Body of pancreas (tissue), 4 donors: ENCODE measurements at regions not wholly inside any gene's neighbourhood (a gene's known extent, or its start where the extent isn't known, plus 50 kb on each side); places are given as distances from the start of the nearest gene placed in this dataset.

Source experiments
- ATAC-seq: fragments of 150-250 bp; one replicate; pipeline ENCODE4 v1.9.1; 2016
- DNase-seq, 4 donors: peaks; one replicate each; pipeline ENCODE4 v3.0.0-alpha.2; 2019
- H3K27ac ChIP-seq, 4 donors: fragments of 200-600 bp; sonication (generic); 1 replicate in 3 of 4; 2 replicates in 1 of 4; pipeline versions ENCODE4 v1.5.1 to v1.6.1; 2016 to 2019; ENCODE audit warnings: mild to moderate bottlenecking in 1 of 4, mixed read lengths in 1 of 4, moderate library complexity in 1 of 4
- H3K27me3 ChIP-seq, 2 donors: fragments of 200-600 bp; sonication (generic); one replicate each; pipeline ENCODE4 v1.6.0; 2016; ENCODE audit warnings: mild to moderate bottlenecking in 1 of 2
- H3K36me3 ChIP-seq, 2 donors: fragments of 200-600 bp; sonication (generic); replicated peaks in 1 of 2; 2 replicates each; pipeline ENCODE4 v1.5.1; 2016; ENCODE audit warnings: low read depth in 2 of 2; ENCODE audit not compliant: insufficient read depth in 1 of 2
- H3K4me1 ChIP-seq: fragments of 200-600 bp; sonication (generic); one replicate; pipeline ENCODE4 v1.6.0; 2016
- H3K4me3 ChIP-seq, 2 donors: fragments of 200-600 bp; sonication (generic); 1 replicate in 1 of 2; 2 replicates in 1 of 2; pipeline ENCODE4 v1.5.1; 2016 to 2019
- H3K9me3 ChIP-seq, 3 donors: fragments of 200-600 bp; sonication (generic); 1 replicate in 2 of 3; 2 replicates in 1 of 3; pipeline ENCODE4 v1.5.1; 2016
- POLR2A ChIP-seq, 3 donors: fragments of 450-650 bp; IDR thresholded peaks; one replicate each; pipeline ENCODE4 v1.6.1; 2016; ENCODE audit warnings: antibody characterized with exemption in 3 of 3, mild to moderate bottlenecking in 2 of 3
- WGBS, 2 donors: methylation state at CpG; one replicate each; pipeline ENCODE4 v1.1.5; 2017; 5-methylcytosine and 5-hydroxymethylcytosine counted together
- intact Hi-C: fragments of 100-400 bp; cut with DNase I; formaldehyde crosslinking; loops from one replicate; pipeline ENCODE4 v1.15.1; 2023
- TF ChIP-seq, protein P1 (sequence below), 7 experiments: fragments of 450-650 bp in 4 of 7; fragments of 200-600 bp in 3 of 7; sonication (generic) in 3 of 7; IDR thresholded peaks; one replicate each; pipeline ENCODE4 v1.5.1; 2016 to 2019; ENCODE audit warnings: antibody characterized with exemption in 7 of 7

GRCh38 chr20:60270341-60270740, 312.1 kb downstream of the CDH26 start:
- Histone ChIP-seq H3K9me3 (no peaks in the 10 kb centered on the region), H3K27ac (no peak overlapping the region), H3K4me1 (no peaks in the 10 kb centered on the region), H3K4me3 (no peak overlapping the region), H3K36me3 (no peaks in the 10 kb centered on the region), H3K27me3 (no peaks in the 10 kb centered on the region)
- intact Hi-C loops: no loop called here
- no peak for DNase-seq
- WGBS, 2 donors: 59 to 67% methylated on average over 4 of the region's 4 CpGs
- ATAC-seq: no peak
- no peak for TF ChIP-seq POLR2A (IDR thresholded peaks at IDR 0.05)
- TF ChIP-seq, protein P1, sequence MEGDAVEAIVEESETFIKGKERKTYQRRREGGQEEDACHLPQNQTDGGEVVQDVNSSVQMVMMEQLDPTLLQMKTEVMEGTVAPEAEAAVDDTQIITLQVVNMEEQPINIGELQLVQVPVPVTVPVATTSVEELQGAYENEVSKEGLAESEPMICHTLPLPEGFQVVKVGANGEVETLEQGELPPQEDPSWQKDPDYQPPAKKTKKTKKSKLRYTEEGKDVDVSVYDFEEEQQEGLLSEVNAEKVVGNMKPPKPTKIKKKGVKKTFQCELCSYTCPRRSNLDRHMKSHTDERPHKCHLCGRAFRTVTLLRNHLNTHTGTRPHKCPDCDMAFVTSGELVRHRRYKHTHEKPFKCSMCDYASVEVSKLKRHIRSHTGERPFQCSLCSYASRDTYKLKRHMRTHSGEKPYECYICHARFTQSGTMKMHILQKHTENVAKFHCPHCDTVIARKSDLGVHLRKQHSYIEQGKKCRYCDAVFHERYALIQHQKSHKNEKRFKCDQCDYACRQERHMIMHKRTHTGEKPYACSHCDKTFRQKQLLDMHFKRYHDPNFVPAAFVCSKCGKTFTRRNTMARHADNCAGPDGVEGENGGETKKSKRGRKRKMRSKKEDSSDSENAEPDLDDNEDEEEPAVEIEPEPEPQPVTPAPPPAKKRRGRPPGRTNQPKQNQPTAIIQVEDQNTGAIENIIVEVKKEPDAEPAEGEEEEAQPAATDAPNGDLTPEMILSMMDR (IDR thresholded peaks at IDR 0.05): no peak

- no peak for DNase-seq
- Histone ChIP-seq H3K36me3 (no peaks in the 10 kb centered on the region), H3K9me3 (no peaks in the 10 kb centered on the region), H3K27ac (no peak overlapping the region), H3K4me1 (no peaks in the 10 kb centered on the region), H3K27me3 (no peaks in the 10 kb centered on the region), H3K4me3 (no peak overlapping the region)
- ATAC-seq: no peak
- intact Hi-C loops: no loop called here
- 34 to 43% methylated on average over 2 of the region's 2 CpGs for WGBS, 2 donors
- TF ChIP-seq, protein P1 (IDR thresholded peaks at IDR 0.05): no peak
- no peak for TF ChIP-seq POLR2A (IDR thresholded peaks at IDR 0.05)
Observed at GRCh38 chr20:60271597-60271996, 313.4 kb downstream of the CDH26 start.

DNA sequence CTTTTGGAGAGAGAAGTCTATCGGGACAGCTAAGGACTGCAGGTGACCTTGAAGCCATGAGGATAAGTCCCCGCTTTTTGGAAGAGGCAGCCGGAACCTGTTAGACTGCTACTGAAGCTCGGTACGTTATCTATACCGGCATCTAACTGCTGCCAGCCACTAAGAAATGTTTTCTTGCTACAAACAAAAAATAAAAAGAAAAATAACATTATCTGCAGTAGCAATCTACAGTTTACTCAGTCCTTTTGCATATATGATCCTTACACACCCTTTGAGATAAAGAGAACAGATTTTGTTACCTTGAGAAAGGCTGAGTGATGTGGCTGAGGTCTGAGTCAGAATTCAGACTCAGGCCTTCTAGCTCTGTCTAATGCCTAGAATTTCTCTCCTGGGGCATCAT, 314.6 kb downstream of the CDH26 start:
- H3K9me3 ChIP-seq: no peaks in the 10 kb centered on the region
- H3K36me3 ChIP-seq: no peaks in the 10 kb centered on the region
- WGBS, 2 donors: 30 to 50% methylated on average over 6 of the region's 6 CpGs
- no peak overlapping the region for H3K4me3 ChIP-seq
- H3K4me1 ChIP-seq: no peaks in the 10 kb centered on the region
- no peak for TF ChIP-seq POLR2A (IDR thresholded peaks at IDR 0.05)
- TF ChIP-seq, protein P1 (IDR thresholded peaks at IDR 0.05): no peak
- intact Hi-C loops: no loop called here
- no peak for DNase-seq
- ATAC-seq: no peak
- no peak overlapping the region for H3K27ac ChIP-seq
- H3K27me3 ChIP-seq: no peaks in the 10 kb centered on the region

GRCh38 chr20:60274717-60275116, 316.5 kb downstream of the CDH26 start:
- H3K4me3 ChIP-seq: no peak overlapping the region
- 74 to 75% methylated on average over 3 of the region's 3 CpGs for WGBS, 2 donors
- no peak overlapping the region for H3K27ac ChIP-seq
- TF ChIP-seq, protein P1 (IDR thresholded peaks at IDR 0.05): no peak
- no peak for TF ChIP-seq POLR2A (IDR thresholded peaks at IDR 0.05)
- no peak for ATAC-seq
- intact Hi-C loops: no loop called here
- no peaks in the 10 kb centered on the region for H3K9me3 ChIP-seq
- no peaks in the 10 kb centered on the region for H3K27me3 ChIP-seq
- H3K4me1 ChIP-seq: no peaks in the 10 kb centered on the region
- H3K36me3 ChIP-seq: no peaks in the 10 kb centered on the region
- no peak for DNase-seq

DNA sequence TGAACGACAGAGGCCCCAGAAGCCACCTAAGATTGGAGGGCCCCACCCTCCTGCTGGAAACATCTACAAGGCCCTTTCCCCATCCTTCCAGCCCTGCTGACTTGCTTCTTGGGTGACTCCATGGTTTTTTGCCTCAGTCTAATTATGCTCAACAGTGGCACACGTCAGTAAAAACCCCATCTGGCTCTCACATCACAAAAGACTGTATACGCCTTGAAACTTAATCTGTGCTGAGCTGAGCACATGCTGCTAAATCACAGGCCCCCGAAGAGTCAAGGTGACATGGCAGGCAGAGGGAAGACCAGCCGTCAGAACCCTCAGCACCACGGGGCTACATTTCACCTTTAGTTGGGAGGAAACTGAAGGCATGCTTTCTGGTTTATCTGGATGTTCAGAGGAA, 323.1 kb downstream of the CDH26 start:
- no peak for DNase-seq
- H3K9me3 ChIP-seq: peaks cover 0 to 5% (median 0%) of the 10 kb centered on the region in 3 donors
- no peak for TF ChIP-seq POLR2A (IDR thresholded peaks at IDR 0.05)
- TF ChIP-seq, protein P1 (IDR thresholded peaks at IDR 0.05): no peak
- ATAC-seq: no peak
- H3K4me3 ChIP-seq: no peak overlapping the region
- no peaks in the 10 kb centered on the region for H3K4me1 ChIP-seq
- intact Hi-C loops: loop anchor here (10.0 kb wide), 1 partner anchor 404 kb away; no protein-coding TSS in a partner anchor
- whole genome bisulfite sequencing, 2 donors: 65 to 77% methylated on average over 6 of the region's 6 CpGs
- H3K27ac ChIP-seq: no peak overlapping the region
- H3K27me3 ChIP-seq: no peaks in the 10 kb centered on the region
- H3K36me3 ChIP-seq: no peaks in the 10 kb centered on the region
